ENCODE measurements at regions not wholly inside any gene's neighbourhood (a gene's known extent, or its start where the extent isn't known, plus 50 kb on each side); places are given as distances from the start of the nearest gene placed in this dataset.
"Not testable (repeated sequence)": the region's sequence is repeated elsewhere in the genome, so short reads cannot be mapped to it uniquely, and the experiment has no call there.

DNA sequence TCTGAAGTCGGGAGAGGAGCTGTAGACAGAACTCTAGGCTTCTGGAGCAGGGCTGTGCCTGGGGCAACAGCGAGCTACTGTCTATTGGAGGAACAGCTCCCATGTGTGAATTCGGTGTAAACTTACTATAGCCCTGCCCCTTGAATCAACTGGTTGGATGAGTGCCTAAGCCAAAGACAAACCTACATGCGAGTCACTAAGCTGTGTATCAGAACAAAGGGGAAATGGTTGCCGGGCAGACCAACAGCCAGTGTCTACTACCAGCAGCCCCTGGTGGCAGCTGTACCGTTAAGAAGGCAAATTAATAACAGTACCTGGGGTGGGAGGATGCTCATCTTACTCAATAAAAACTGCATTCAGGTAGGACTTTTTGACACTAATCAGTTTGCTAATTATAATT lies 343.6 kb downstream of the ACTR3B start:
- Histone ChIP-seq H3K36me3 (no peaks in the 10 kb centered on the region), H3K27ac (no peak overlapping the region), H3K4me1 (no peaks in the 10 kb centered on the region), H3K9me3 (no peaks in the 10 kb centered on the region), H3K27me3 (no peaks in the 10 kb centered on the region), H3K4me3 (no peak overlapping the region)
- FAIRE-seq (no peak), ATAC-seq (no peak), DNase-seq (no peak)
- WGBS, 2 donors, result 64 to 68% methylated on average over 6 of the region's 6 CpGs
- intact Hi-C loops (cut with DNase I), result no loop called here
- TF ChIP-seq CTCF (IDR thresholded peaks at IDR 0.05), result no peak

DNA sequence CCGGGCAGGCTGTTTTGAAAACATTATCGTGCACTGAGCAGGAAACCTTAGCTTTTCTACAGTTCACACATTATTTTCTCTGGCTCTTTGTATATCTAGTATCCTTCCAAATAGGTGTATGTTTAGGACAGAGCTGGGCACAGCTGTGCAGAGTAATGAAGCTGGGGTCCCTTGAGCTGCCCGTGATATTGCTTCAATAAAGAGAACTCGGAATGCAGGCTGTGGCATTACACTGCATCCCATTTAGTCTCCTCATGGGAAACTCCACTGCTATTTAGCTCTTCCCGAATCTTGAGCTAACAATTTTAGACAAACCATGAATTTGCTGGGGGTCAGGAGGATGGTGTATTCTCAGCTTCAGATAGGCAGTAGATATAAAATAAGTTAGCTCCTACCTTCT lies 348.3 kb downstream of the ACTR3B start:
- ATAC-seq (no peak), FAIRE-seq (no peak), DNase-seq (no peak)
- Histone ChIP-seq H3K36me3 (no peaks in the 10 kb centered on the region), H3K27me3 (no peaks in the 10 kb centered on the region), H3K27ac (no peak overlapping the region), H3K4me1 (no peaks in the 10 kb centered on the region), H3K4me3 (no peak overlapping the region), H3K9me3 (no peaks in the 10 kb centered on the region)
- TF ChIP-seq CTCF (IDR thresholded peaks at IDR 0.05), result no peak
- intact Hi-C loops (cut with DNase I), result no loop called here
- WGBS, 2 donors, result 54 to 67% methylated on average over 5 of the region's 5 CpGs

DNA sequence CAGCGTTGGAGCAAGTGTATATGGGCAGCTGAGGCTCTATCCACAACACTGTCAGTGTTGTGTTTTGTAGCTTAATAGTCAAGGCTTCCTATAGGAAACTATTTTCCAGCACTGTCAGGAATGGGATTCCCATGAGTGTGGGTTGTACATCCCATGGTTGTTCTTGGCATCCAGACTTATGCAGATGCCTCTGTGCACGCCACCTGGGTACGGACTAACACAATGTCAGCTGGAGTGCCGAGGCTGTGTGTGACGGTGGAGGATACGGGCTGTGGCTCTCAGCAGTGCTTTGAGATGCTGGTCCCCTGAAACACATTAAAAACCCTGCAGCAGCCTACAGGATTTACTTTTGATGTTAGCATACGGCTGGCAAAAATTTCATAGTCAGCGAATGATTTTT lies 350.0 kb downstream of the ACTR3B start:
- Histone ChIP-seq H3K4me1 (no peaks in the 10 kb centered on the region), H3K27ac (no peak overlapping the region), H3K36me3 (no peaks in the 10 kb centered on the region), H3K9me3 (no peaks in the 10 kb centered on the region), H3K27me3 (no peaks in the 10 kb centered on the region), H3K4me3 (no peak overlapping the region)
- ATAC-seq (no peak), FAIRE-seq (no peak), DNase-seq (no peak)
- intact Hi-C loops (cut with DNase I), result no loop called here
- WGBS, 2 donors, result 86 to 88% methylated on average over 8 of the region's 8 CpGs
- TF ChIP-seq CTCF (IDR thresholded peaks at IDR 0.05), result no peak

GRCh38 chr7:153110606-153111005 lies 351.1 kb downstream of the ACTR3B start:
- WGBS, 2 donors, result 90 to 97% methylated on average over 5 of the region's 5 CpGs
- no peak for FAIRE-seq
- Histone ChIP-seq H3K27me3 (no peaks in the 10 kb centered on the region), H3K36me3 (no peaks in the 10 kb centered on the region), H3K9me3 (no peaks in the 10 kb centered on the region), H3K4me3 (no peak overlapping the region), H3K4me1 (no peaks in the 10 kb centered on the region), H3K27ac (no peak overlapping the region)
- intact Hi-C loops (cut with DNase I), result no loop called here
- no peak for TF ChIP-seq CTCF (IDR thresholded peaks at IDR 0.05)
- ATAC-seq, result no peak
- no peak for DNase-seq

DNA sequence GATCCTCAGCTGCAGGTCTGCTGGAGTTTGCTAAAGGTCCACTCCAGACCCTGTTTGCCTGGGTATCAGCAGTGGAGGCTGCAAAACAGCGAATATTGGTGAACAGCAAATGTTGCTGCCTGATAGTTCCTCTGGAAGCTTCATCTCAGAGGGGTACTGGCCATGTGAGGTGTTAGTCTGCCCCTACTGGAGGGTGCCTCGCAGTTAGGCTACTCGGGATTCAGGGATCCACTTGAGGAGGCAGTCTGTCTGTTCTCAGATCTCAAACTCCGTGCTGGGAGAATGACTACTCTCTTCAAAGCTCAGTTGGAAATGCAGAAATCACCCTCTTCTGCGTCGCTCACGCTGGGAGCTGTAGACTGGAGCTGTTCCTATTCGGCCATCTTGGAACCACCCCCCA lies 362.7 kb downstream of the ACTR3B start:
- WGBS, 2 donors, result 56 to 73% methylated on average over 8 of the region's 8 CpGs
- H3K27ac ChIP-seq; intact Hi-C loops (cut with DNase I); H3K9me3 ChIP-seq; H3K4me1 ChIP-seq; FAIRE-seq; H3K4me3 ChIP-seq; H3K36me3 ChIP-seq; H3K27me3 ChIP-seq; ATAC-seq; DNase-seq: not testable (repeated sequence)

DNA sequence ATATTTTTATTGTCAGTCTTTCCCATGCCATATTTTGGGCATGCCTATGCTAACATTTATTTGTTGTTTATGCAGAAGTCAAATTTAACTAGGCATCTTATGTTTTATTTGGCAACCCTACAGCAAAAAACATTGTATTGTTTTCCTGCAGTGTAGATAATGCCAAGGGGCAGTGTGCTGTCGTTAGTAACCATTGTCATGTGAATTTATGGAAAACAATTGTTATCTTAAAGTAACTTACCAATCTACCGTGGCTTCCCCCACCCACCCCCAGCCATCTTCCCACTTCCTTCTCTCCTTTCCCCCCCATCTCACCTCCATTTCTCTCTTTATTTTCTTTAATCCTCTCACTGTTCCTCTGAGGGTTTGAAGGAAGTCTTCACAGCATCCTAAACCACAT lies 370.5 kb downstream of the ACTR3B start:
- no peak overlapping the region for H3K27ac ChIP-seq
- DNase-seq (no peak), FAIRE-seq (no peak), ATAC-seq (no peak)
- no peaks in the 10 kb centered on the region for H3K9me3 ChIP-seq
- intact Hi-C loops (cut with DNase I), result no loop called here
- H3K4me1 ChIP-seq, result no peaks in the 10 kb centered on the region
- TF ChIP-seq CTCF (IDR thresholded peaks at IDR 0.05), result no peak
- H3K4me3 ChIP-seq, result no peak overlapping the region
- no peaks in the 10 kb centered on the region for H3K27me3 ChIP-seq
- 4 to 9% methylated on average over 2 of the region's 2 CpGs for whole genome bisulfite sequencing, 2 donors
- no peaks in the 10 kb centered on the region for H3K36me3 ChIP-seq

Measured in pancreas (tissue), 10 donors.